ENCODE measurements at regions not wholly inside any gene's neighbourhood (a gene's known extent, or its start where the extent isn't known, plus 50 kb on each side); places are given as distances from the start of the nearest gene placed in this dataset.

DNA sequence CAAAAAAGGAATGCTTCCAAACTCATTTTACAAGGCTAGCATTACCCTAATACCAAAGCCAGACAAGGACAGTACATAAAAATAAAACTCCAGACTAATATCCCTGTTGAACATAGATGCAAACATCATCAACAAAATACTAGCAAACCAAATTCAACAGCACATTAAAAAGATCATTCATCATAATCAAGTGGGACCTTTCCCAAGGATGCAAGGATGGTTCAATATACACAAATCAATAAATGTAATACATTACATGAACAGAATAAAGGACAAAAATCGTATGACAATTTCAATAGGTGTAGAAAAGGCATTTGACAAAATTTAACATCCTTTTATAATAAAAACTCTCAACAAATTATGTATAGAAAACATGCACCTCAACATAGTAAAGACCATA, 66.6 kb upstream of the CNR1 start:
- TF ChIP-seq POLR2A (IDR thresholded peaks at IDR 0.05): no peak
- TF ChIP-seq, protein P1, sequence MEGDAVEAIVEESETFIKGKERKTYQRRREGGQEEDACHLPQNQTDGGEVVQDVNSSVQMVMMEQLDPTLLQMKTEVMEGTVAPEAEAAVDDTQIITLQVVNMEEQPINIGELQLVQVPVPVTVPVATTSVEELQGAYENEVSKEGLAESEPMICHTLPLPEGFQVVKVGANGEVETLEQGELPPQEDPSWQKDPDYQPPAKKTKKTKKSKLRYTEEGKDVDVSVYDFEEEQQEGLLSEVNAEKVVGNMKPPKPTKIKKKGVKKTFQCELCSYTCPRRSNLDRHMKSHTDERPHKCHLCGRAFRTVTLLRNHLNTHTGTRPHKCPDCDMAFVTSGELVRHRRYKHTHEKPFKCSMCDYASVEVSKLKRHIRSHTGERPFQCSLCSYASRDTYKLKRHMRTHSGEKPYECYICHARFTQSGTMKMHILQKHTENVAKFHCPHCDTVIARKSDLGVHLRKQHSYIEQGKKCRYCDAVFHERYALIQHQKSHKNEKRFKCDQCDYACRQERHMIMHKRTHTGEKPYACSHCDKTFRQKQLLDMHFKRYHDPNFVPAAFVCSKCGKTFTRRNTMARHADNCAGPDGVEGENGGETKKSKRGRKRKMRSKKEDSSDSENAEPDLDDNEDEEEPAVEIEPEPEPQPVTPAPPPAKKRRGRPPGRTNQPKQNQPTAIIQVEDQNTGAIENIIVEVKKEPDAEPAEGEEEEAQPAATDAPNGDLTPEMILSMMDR (IDR thresholded peaks at IDR 0.05): no peak

Data from Peyer's patch (tissue), 4 donors.